GM23248 (cell line): ENCODE measurements at regions not wholly inside any gene's neighbourhood (a gene's known extent, or its start where the extent isn't known, plus 50 kb on each side); places are given as distances from the start of the nearest gene placed in this dataset.

Experiments used
- EZH2 ChIP-seq: fragments of 200-600 bp; sonication (generic); IDR thresholded peaks from 2 replicates; pipeline ENCODE4 v1.6.1; 2018; ENCODE audit warnings: antibody characterized with exemption, mild to moderate bottlenecking; ENCODE audit not compliant: insufficient read depth, poor library complexity, severe bottlenecking
- EZH2phosphoT487 ChIP-seq: fragments of 200-600 bp; sonication (generic); IDR thresholded peaks from 2 replicates; pipeline ENCODE4 v1.6.1; 2018; ENCODE audit warnings: antibody characterized with exemption, moderate library complexity, mild to moderate bottlenecking, low read depth; ENCODE audit not compliant: insufficient read depth

- TF ChIP-seq EZH2phosphoT487 (no peak), EZH2 (no peak)
Observed at GRCh38 chr6:43917878-43918382, 147.9 kb downstream of the VEGFA start.
